ENCODE measurements at regions not wholly inside any gene's neighbourhood (a gene's known extent, or its start where the extent isn't known, plus 50 kb on each side); places are given as distances from the start of the nearest gene placed in this dataset.

GRCh38 chr21:14833666-14834351 lies 231.0 kb downstream of the NRIP1 start:
- TF ChIP-seq CTCF (IDR thresholded peaks at IDR 0.05; ENCODE audit: extremely low read depth, low read depth, low read length), result no peak
- Histone ChIP-seq H3K4me1 (ENCODE audit: insufficient read depth, low read length) (peaks cover 9% of the 10 kb centered on the region), H3K27me3 (ENCODE audit: insufficient read depth, low read length) (no peaks in the 10 kb centered on the region), H2AFZ (ENCODE audit: low read length) (no peak overlapping the region), H3K4me2 (ENCODE audit: insufficient read depth, low read length) (no peak overlapping the region), H3K27ac (ENCODE audit: low read depth, low read length) (no peak overlapping the region), H3K36me3 (ENCODE audit: insufficient read depth, low read length) (no peaks in the 10 kb centered on the region), H3K9me3 (ENCODE audit: low read depth, low read length) (no peaks in the 10 kb centered on the region), H3K79me2 (ENCODE audit: insufficient read depth, low read length) (no peaks in the 10 kb centered on the region), H4K20me1 (ENCODE audit: insufficient read depth, low read length) (no peaks in the 10 kb centered on the region), H3K4me3 (ENCODE audit: insufficient read depth, low read length) (no peak overlapping the region)
- DNase-seq (ENCODE audit: insufficient read length, low spot score, missing footprints), result no peak

GRCh38 chr21:14833241-14833640 lies 231.6 kb downstream of the NRIP1 start:
- DNase-seq (ENCODE audit: insufficient read length, low spot score, missing footprints), result no peak
- Histone ChIP-seq H3K27ac (ENCODE audit: low read depth, low read length) (no peak overlapping the region), H3K4me1 (ENCODE audit: insufficient read depth, low read length) (peaks cover 9% of the 10 kb centered on the region), H3K4me3 (ENCODE audit: insufficient read depth, low read length) (no peak overlapping the region), H3K36me3 (ENCODE audit: insufficient read depth, low read length) (no peaks in the 10 kb centered on the region), H3K79me2 (ENCODE audit: insufficient read depth, low read length) (no peaks in the 10 kb centered on the region), H3K9me3 (ENCODE audit: low read depth, low read length) (no peaks in the 10 kb centered on the region), H3K4me2 (ENCODE audit: insufficient read depth, low read length) (no peak overlapping the region), H3K27me3 (ENCODE audit: insufficient read depth, low read length) (no peaks in the 10 kb centered on the region), H4K20me1 (ENCODE audit: insufficient read depth, low read length) (no peaks in the 10 kb centered on the region), H2AFZ (ENCODE audit: low read length) (no peak overlapping the region)
- no peak for TF ChIP-seq CTCF (IDR thresholded peaks at IDR 0.05; ENCODE audit: extremely low read depth, low read depth, low read length)

- Histone ChIP-seq H3K4me2 (ENCODE audit: insufficient read depth, low read length) (no peak overlapping the region), H3K27me3 (ENCODE audit: insufficient read depth, low read length) (no peaks in the 10 kb centered on the region), H3K36me3 (ENCODE audit: insufficient read depth, low read length) (no peaks in the 10 kb centered on the region), H2AFZ (ENCODE audit: low read length) (no peak overlapping the region), H3K79me2 (ENCODE audit: insufficient read depth, low read length) (no peaks in the 10 kb centered on the region), H3K9me3 (ENCODE audit: low read depth, low read length) (no peaks in the 10 kb centered on the region), H3K4me3 (ENCODE audit: insufficient read depth, low read length) (no peak overlapping the region), H4K20me1 (ENCODE audit: insufficient read depth, low read length) (no peaks in the 10 kb centered on the region), H3K4me1 (ENCODE audit: insufficient read depth, low read length) (no peaks in the 10 kb centered on the region), H3K27ac (ENCODE audit: low read depth, low read length) (no peak overlapping the region)
- TF ChIP-seq CTCF (IDR thresholded peaks at IDR 0.05; ENCODE audit: extremely low read depth, low read depth, low read length), result no peak
- no peak for DNase-seq (ENCODE audit: insufficient read length, low spot score, missing footprints)
These were observed 234.5 kb downstream of the NRIP1 start for GRCh38 chr21:14830307-14830706.

- H3K4me2 ChIP-seq (ENCODE audit: insufficient read depth, low read length), result no peak overlapping the region
- no peaks in the 10 kb centered on the region for H4K20me1 ChIP-seq (ENCODE audit: insufficient read depth, low read length)
- no peaks in the 10 kb centered on the region for H3K27me3 ChIP-seq (ENCODE audit: insufficient read depth, low read length)
- H3K27ac ChIP-seq (ENCODE audit: low read depth, low read length), result no peak overlapping the region
- no peak overlapping the region for H2AFZ ChIP-seq (ENCODE audit: low read length)
- no peak for DNase-seq (ENCODE audit: insufficient read length, low spot score, missing footprints)
- no peaks in the 10 kb centered on the region for H3K36me3 ChIP-seq (ENCODE audit: insufficient read depth, low read length)
- no peak for TF ChIP-seq CTCF (IDR thresholded peaks at IDR 0.05; ENCODE audit: extremely low read depth, low read depth, low read length)
- H3K4me1 ChIP-seq (ENCODE audit: insufficient read depth, low read length), result no peaks in the 10 kb centered on the region
- no peaks in the 10 kb centered on the region for H3K9me3 ChIP-seq (ENCODE audit: low read depth, low read length)
- no peak overlapping the region for H3K4me3 ChIP-seq (ENCODE audit: insufficient read depth, low read length)
- H3K79me2 ChIP-seq (ENCODE audit: insufficient read depth, low read length), result no peaks in the 10 kb centered on the region
These were observed 235.1 kb downstream of the NRIP1 start for GRCh38 chr21:14829685-14830084.
